ENCODE measurements at regions not wholly inside any gene's neighbourhood (a gene's known extent, or its start where the extent isn't known, plus 50 kb on each side); places are given as distances from the start of the nearest gene placed in this dataset.

- Mint-ChIP-seq H3K27ac (ENCODE audit: unreplicated experiment) (no peak overlapping the region), H3K4me1 (ENCODE audit: low read depth, unreplicated experiment) (no peaks in the 10 kb centered on the region), H3K36me3 (ENCODE audit: insufficient read depth, unreplicated experiment) (no peaks in the 10 kb centered on the region), H3K27me3 (ENCODE audit: insufficient read depth, unreplicated experiment) (peaks cover 2% of the 10 kb centered on the region), H3K4me3 (ENCODE audit: unreplicated experiment) (no peak overlapping the region), H3K9me3 (ENCODE audit: unreplicated experiment) (no peaks in the 10 kb centered on the region)
- POLR2A ChIA-PET, result no interaction called here
- H3K27me3 ChIP-seq (replicated peaks; ENCODE audit: control insufficient read depth, insufficient read depth, low read length), result no peaks in the 10 kb centered on the region
- intact Hi-C loops (cut with micrococcal nuclease; ENCODE audit: unreplicated experiment), result no loop called here
- no TSS peak for BruUV-seq (replicated peaks)
- no peak for TF ChIP-seq CTCF (IDR thresholded peaks at IDR 0.05; ENCODE audit: insufficient read depth in 1 of 2, low read depth in 1 of 2, low read length in 1 of 2, severe bottlenecking in 1 of 2, unreplicated experiment in 1 of 2)
- H3K9me3 ChIP-seq, result no peaks in the 10 kb centered on the region
- H3K4me3 ChIP-seq (ENCODE audit: low read depth, low read length), result no peak overlapping the region
- DNase-seq, result no peak
- H3K36me3 ChIP-seq (ENCODE audit: control insufficient read depth, insufficient read depth, low read length), result no peaks in the 10 kb centered on the region
- CTCF ChIA-PET, result no interaction called here
- no peaks in the 10 kb centered on the region for H3K4me1 ChIP-seq
Observed at GRCh38 chr3:181383201-181383600, 328.5 kb upstream of the SOX2 start.

- H3K9me3 Mint-ChIP-seq (ENCODE audit: unreplicated experiment), result no peaks in the 10 kb centered on the region
- H3K4me3 Mint-ChIP-seq (ENCODE audit: unreplicated experiment), result no peak overlapping the region
- POLR2A ChIA-PET, result no interaction called here
- no TSS peak for BruUV-seq (replicated peaks)
- H3K4me1 ChIP-seq, result no peaks in the 10 kb centered on the region
- CTCF ChIA-PET, result no interaction called here
- DNase-seq, result no peak
- no peaks in the 10 kb centered on the region for H3K4me1 Mint-ChIP-seq (ENCODE audit: low read depth, unreplicated experiment)
- no peaks in the 10 kb centered on the region for H3K27me3 ChIP-seq (replicated peaks; ENCODE audit: control insufficient read depth, insufficient read depth, low read length)
- H3K36me3 Mint-ChIP-seq (ENCODE audit: insufficient read depth, unreplicated experiment), result no peaks in the 10 kb centered on the region
- intact Hi-C loops (cut with micrococcal nuclease; ENCODE audit: unreplicated experiment), result no loop called here
- no peaks in the 10 kb centered on the region for H3K9me3 ChIP-seq
- no peak overlapping the region for H3K4me3 ChIP-seq (ENCODE audit: low read depth, low read length)
- no peak overlapping the region for H3K27ac Mint-ChIP-seq (ENCODE audit: unreplicated experiment)
- H3K36me3 ChIP-seq (ENCODE audit: control insufficient read depth, insufficient read depth, low read length), result no peaks in the 10 kb centered on the region
- TF ChIP-seq CTCF (IDR thresholded peaks at IDR 0.05; ENCODE audit: insufficient read depth in 1 of 2, low read depth in 1 of 2, low read length in 1 of 2, severe bottlenecking in 1 of 2, unreplicated experiment in 1 of 2), result no peak
- peaks cover 2% of the 10 kb centered on the region for H3K27me3 Mint-ChIP-seq (ENCODE audit: insufficient read depth, unreplicated experiment)
Observed at GRCh38 chr3:181382656-181383055, 329.1 kb upstream of the SOX2 start.

GRCh38 chr3:181379278-181379677 lies 332.4 kb upstream of the SOX2 start:
- intact Hi-C loops (cut with micrococcal nuclease; ENCODE audit: unreplicated experiment), result no loop called here
- H3K4me1 ChIP-seq, result no peaks in the 10 kb centered on the region
- no peaks in the 10 kb centered on the region for H3K36me3 Mint-ChIP-seq (ENCODE audit: insufficient read depth, unreplicated experiment)
- no peak overlapping the region for H3K27ac Mint-ChIP-seq (ENCODE audit: unreplicated experiment)
- no peak for DNase-seq
- H3K9me3 Mint-ChIP-seq (ENCODE audit: unreplicated experiment), result no peaks in the 10 kb centered on the region
- ChIA-PET CTCF (no interaction called here), POLR2A (no interaction called here)
- no peak for TF ChIP-seq CTCF (IDR thresholded peaks at IDR 0.05; ENCODE audit: insufficient read depth in 1 of 2, low read depth in 1 of 2, low read length in 1 of 2, severe bottlenecking in 1 of 2, unreplicated experiment in 1 of 2)
- no peak overlapping the region for H3K4me3 Mint-ChIP-seq (ENCODE audit: unreplicated experiment)
- no peaks in the 10 kb centered on the region for H3K27me3 Mint-ChIP-seq (ENCODE audit: insufficient read depth, unreplicated experiment)
- BruUV-seq (replicated peaks), result no TSS peak
- H3K36me3 ChIP-seq (ENCODE audit: control insufficient read depth, insufficient read depth, low read length), result no peaks in the 10 kb centered on the region
- H3K27me3 ChIP-seq (replicated peaks; ENCODE audit: control insufficient read depth, insufficient read depth, low read length), result no peaks in the 10 kb centered on the region
- H3K9me3 ChIP-seq, result no peaks in the 10 kb centered on the region
- no peak overlapping the region for H3K4me3 ChIP-seq (ENCODE audit: low read depth, low read length)
- no peaks in the 10 kb centered on the region for H3K4me1 Mint-ChIP-seq (ENCODE audit: low read depth, unreplicated experiment)

Data from Caco-2 (cell line).